ENCODE measurements at regions not wholly inside any gene's neighbourhood (a gene's known extent, or its start where the extent isn't known, plus 50 kb on each side); places are given as distances from the start of the nearest gene placed in this dataset.

GRCh38 chr10:131689486-131689885 lies 211.3 kb upstream of the PPP2R2D start:
- Histone ChIP-seq H3K27ac (no peak overlapping the region), H3K9me3 (no peaks in the 10 kb centered on the region), H3K4me1 (no peaks in the 10 kb centered on the region), H3K4me3 (no peak overlapping the region), H3K36me3 (no peaks in the 10 kb centered on the region), H3K27me3 (peaks cover 0 to 8% of the 10 kb centered on the region in 2 donors)
- no peak for DNase-seq
- intact Hi-C loops (cut with DNase I; ENCODE audit: low total_unique reads), result no loop called here
- TF ChIP-seq CTCF (IDR thresholded peaks at IDR 0.05), result no peak

GRCh38 chr10:131689954-131690757 lies 210.7 kb upstream of the PPP2R2D start:
- Histone ChIP-seq H3K27ac (no peak overlapping the region), H3K36me3 (no peaks in the 10 kb centered on the region), H3K4me1 (no peaks in the 10 kb centered on the region), H3K27me3 (peaks cover 0 to 8% of the 10 kb centered on the region in 2 donors), H3K9me3 (no peaks in the 10 kb centered on the region), H3K4me3 (no peak overlapping the region)
- TF ChIP-seq CTCF (IDR thresholded peaks at IDR 0.05), result no peak
- intact Hi-C loops (cut with DNase I; ENCODE audit: low total_unique reads), result no loop called here
- no peak for DNase-seq

- H3K36me3 ChIP-seq, result no peaks in the 10 kb centered on the region
- no peak for TF ChIP-seq CTCF (IDR thresholded peaks at IDR 0.05)
- no peak for DNase-seq
- H3K27ac ChIP-seq, result no peak overlapping the region
- H3K27me3 ChIP-seq, result peaks cover 0 to 8% of the 10 kb centered on the region in 2 donors
- H3K9me3 ChIP-seq, result no peaks in the 10 kb centered on the region
- intact Hi-C loops (cut with DNase I; ENCODE audit: low total_unique reads), result no loop called here
- H3K4me3 ChIP-seq, result no peak overlapping the region
- H3K4me1 ChIP-seq, result no peaks in the 10 kb centered on the region
Observed at GRCh38 chr10:131690805-131691239, 210.0 kb upstream of the PPP2R2D start.

GRCh38 chr10:131691481-131692090 lies 209.2 kb upstream of the PPP2R2D start:
- no peaks in the 10 kb centered on the region for H3K4me1 ChIP-seq
- no peak for DNase-seq
- no peaks in the 10 kb centered on the region for H3K36me3 ChIP-seq
- H3K4me3 ChIP-seq, result no peak overlapping the region
- H3K27me3 ChIP-seq, result peaks cover 0 to 8% of the 10 kb centered on the region in 2 donors
- no peaks in the 10 kb centered on the region for H3K9me3 ChIP-seq
- TF ChIP-seq CTCF (IDR thresholded peaks at IDR 0.05), result no peak
- no peak overlapping the region for H3K27ac ChIP-seq
- intact Hi-C loops (cut with DNase I; ENCODE audit: low total_unique reads), result no loop called here

- Histone ChIP-seq H3K4me3 (no peak overlapping the region), H3K27me3 (peaks cover 0 to 8% of the 10 kb centered on the region in 2 donors), H3K4me1 (no peaks in the 10 kb centered on the region), H3K9me3 (no peaks in the 10 kb centered on the region), H3K36me3 (no peaks in the 10 kb centered on the region), H3K27ac (no peak overlapping the region)
- no peak for TF ChIP-seq CTCF (IDR thresholded peaks at IDR 0.05)
- intact Hi-C loops (cut with DNase I; ENCODE audit: low total_unique reads), result no loop called here
- no peak for DNase-seq
Observed at GRCh38 chr10:131692176-131692575, 208.6 kb upstream of the PPP2R2D start.

Data from tibial artery (tissue), 4 donors.